ENCODE measurements at regions not wholly inside any gene's neighbourhood (a gene's known extent, or its start where the extent isn't known, plus 50 kb on each side); places are given as distances from the start of the nearest gene placed in this dataset.

DNA sequence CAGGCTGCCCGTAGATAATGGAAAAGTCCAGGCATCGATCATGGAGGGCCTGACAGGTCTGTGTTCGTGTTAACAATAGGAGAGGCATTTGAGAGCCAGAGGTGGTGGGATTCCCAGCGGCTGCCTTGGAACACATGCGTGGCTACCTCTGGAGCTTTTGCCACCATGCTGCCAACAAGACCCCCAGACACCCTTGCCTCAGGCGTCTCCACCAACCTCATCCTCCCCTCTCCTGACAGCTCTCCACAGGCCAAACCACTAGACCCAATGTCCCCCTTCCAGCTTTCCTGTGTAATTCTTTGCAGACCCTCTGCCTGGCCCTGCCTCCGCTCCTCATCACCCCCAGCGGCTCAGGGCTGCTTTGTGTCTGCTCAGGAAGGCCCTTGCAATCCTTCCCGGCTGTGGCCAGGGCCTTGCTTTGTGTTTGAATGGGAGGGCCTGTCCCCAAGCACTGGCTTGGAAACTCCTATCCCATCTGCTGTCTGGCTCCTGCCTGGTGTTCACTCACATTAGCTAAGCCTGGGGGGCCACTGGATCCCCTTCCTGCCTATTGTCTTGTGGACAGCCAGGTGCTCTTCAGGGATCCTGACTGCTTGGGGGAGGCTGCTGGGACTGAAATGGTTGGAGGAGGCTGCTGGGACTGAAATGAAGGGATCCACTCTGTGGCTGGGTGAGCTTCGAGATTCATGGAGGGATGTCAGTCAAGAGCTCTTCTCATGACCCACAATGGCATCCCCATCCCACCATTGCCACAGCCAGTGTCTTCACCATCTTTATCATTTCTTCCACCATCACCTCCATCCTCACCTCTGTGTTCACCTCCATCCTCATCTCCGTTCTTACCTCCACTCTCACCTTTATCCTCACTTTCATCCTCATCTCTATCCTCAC lies 60.8 kb upstream of the ELN start:
- no peaks in the 10 kb centered on the region for H3K27me3 ChIP-seq (replicated peaks)
- no peaks in the 10 kb centered on the region for H3K36me3 ChIP-seq (replicated peaks)
- in situ Hi-C loops (cut with HindIII; ENCODE audit: low pct_ligation_motif_present, low sequenced_read_pairs): no loop called here
- TF ChIP-seq, protein P1, sequence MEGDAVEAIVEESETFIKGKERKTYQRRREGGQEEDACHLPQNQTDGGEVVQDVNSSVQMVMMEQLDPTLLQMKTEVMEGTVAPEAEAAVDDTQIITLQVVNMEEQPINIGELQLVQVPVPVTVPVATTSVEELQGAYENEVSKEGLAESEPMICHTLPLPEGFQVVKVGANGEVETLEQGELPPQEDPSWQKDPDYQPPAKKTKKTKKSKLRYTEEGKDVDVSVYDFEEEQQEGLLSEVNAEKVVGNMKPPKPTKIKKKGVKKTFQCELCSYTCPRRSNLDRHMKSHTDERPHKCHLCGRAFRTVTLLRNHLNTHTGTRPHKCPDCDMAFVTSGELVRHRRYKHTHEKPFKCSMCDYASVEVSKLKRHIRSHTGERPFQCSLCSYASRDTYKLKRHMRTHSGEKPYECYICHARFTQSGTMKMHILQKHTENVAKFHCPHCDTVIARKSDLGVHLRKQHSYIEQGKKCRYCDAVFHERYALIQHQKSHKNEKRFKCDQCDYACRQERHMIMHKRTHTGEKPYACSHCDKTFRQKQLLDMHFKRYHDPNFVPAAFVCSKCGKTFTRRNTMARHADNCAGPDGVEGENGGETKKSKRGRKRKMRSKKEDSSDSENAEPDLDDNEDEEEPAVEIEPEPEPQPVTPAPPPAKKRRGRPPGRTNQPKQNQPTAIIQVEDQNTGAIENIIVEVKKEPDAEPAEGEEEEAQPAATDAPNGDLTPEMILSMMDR (IDR thresholded peaks at IDR 0.05; ENCODE audit: low read depth, low read length, missing control alignments): no peak
- H3K27ac ChIP-seq: no peak overlapping the region
- DNase-seq: no peak
- H3K4me3 ChIP-seq (ENCODE audit: low read depth, low read length): no peak overlapping the region

DNA sequence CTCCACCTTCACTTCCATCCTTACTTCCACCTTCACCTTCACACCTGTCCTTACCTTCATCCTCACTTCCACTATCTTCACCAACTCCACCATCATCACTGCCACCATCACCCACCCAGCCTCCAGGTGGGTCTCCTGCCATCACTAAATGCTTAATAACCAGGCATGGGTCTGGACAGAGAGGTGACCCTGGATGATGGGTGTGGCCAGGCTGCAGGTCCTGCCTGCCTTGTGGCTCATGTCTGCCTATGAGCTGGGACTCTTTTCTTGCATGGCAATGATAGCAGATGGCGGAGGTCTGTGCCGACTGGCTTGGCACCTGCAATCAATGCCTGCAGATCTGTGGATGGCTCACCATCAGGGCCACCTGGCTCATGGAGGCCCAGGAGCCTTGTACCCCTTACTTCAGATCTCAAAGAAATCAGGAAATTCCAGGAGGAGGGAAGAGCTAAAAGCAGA lies 60.1 kb upstream of the ELN start:
- TF ChIP-seq, protein P1 (IDR thresholded peaks at IDR 0.05; ENCODE audit: low read depth, low read length, missing control alignments): no peak
- in situ Hi-C loops (cut with HindIII; ENCODE audit: low pct_ligation_motif_present, low sequenced_read_pairs): no loop called here
- no peak for DNase-seq
- Histone ChIP-seq H3K27me3 (replicated peaks) (no peaks in the 10 kb centered on the region), H3K4me3 (ENCODE audit: low read depth, low read length) (no peak overlapping the region), H3K27ac (no peak overlapping the region), H3K36me3 (replicated peaks) (no peaks in the 10 kb centered on the region)

DNA sequence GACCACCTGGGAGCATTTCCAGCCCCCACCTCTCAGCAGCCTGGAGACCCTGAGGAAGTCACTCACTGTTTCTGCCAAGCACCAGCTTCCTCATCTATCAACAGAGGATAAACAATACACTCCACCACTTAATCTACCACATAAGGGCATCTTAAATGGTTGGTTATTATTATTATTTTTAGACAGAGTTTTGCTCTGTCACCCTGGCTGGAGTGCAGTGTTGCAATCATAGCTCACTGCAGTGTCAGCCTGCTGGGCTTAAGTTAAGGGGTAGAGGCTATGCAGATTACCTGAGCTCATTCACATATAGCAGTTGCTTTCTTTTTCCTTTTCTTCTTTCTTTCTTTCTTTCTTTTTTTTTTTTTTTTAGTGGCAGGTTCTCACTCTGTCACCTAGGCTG lies 59.5 kb upstream of the ELN start:
- H3K36me3 ChIP-seq (replicated peaks): no peaks in the 10 kb centered on the region
- in situ Hi-C loops (cut with HindIII; ENCODE audit: low pct_ligation_motif_present, low sequenced_read_pairs): no loop called here
- no peaks in the 10 kb centered on the region for H3K27me3 ChIP-seq (replicated peaks)
- no peak for DNase-seq
- H3K27ac ChIP-seq: no peak overlapping the region
- no peak overlapping the region for H3K4me3 ChIP-seq (ENCODE audit: low read depth, low read length)
- TF ChIP-seq, protein P1 (IDR thresholded peaks at IDR 0.05; ENCODE audit: low read depth, low read length, missing control alignments): no peak

DNA sequence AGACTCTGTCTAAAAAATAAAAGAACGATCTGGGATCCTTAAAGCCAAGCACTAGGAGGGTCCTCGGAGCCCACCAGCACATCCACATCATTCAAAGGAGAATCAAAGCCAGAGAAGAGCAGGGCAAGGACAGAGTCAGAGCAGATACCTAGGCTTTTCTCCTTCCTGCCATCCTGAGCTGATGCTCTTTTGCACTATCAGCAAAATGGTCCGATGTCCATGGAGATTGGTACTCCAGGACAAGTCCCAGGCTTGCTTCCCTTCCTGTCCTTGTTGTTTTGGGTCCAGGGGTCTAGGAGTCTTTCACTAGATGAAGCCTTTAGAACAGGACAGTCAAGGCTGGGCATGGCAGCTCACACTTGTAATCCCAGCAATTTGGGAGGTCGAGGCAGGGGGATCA lies 58.0 kb upstream of the ELN start:
- Histone ChIP-seq H3K36me3 (replicated peaks) (no peaks in the 10 kb centered on the region), H3K27me3 (replicated peaks) (no peaks in the 10 kb centered on the region), H3K27ac (no peak overlapping the region), H3K4me3 (ENCODE audit: low read depth, low read length) (no peak overlapping the region)
- TF ChIP-seq, protein P1 (IDR thresholded peaks at IDR 0.05; ENCODE audit: low read depth, low read length, missing control alignments): no peak
- in situ Hi-C loops (cut with HindIII; ENCODE audit: low pct_ligation_motif_present, low sequenced_read_pairs): no loop called here
- DNase-seq: no peak

DNA sequence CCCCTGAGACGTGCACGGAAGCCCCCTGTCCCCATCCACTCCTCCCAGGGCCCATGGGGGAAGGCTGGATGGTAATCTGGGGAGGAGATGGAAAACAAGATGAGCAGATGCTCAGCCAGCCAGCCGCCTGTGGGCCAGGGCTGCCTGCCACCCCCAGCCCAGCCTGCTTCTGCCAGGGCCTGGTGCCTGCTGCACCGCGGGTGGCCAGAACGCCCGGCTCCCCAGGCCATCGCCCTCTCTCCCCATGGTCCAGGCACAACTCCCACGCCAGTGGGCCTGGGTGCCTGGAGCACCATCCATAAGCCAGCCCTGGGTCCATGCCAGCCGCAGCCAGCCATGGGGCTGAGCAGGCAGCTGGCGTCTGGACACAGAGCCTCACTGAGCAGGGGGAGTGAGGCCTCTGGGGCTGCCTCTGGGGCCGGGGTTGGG lies 57.2 kb upstream of the ELN start:
- TF ChIP-seq, protein P1 (IDR thresholded peaks at IDR 0.05; ENCODE audit: low read depth, low read length, missing control alignments): no peak
- H3K36me3 ChIP-seq (replicated peaks): no peaks in the 10 kb centered on the region
- H3K4me3 ChIP-seq (ENCODE audit: low read depth, low read length): no peak overlapping the region
- H3K27ac ChIP-seq: no peak overlapping the region
- no peak for DNase-seq
- H3K27me3 ChIP-seq (replicated peaks): no peaks in the 10 kb centered on the region
- in situ Hi-C loops (cut with HindIII; ENCODE audit: low pct_ligation_motif_present, low sequenced_read_pairs): no loop called here
